Type B pancreatic cell (in vitro differentiated cells): ENCODE measurements at regions not wholly inside any gene's neighbourhood (a gene's known extent, or its start where the extent isn't known, plus 50 kb on each side); places are given as distances from the start of the nearest gene placed in this dataset.
"Not testable (repeated sequence)": the region's sequence is repeated elsewhere in the genome, so short reads cannot be mapped to it uniquely, and the experiment has no call there.

Experiments
- DNase-seq: peaks from one replicate; pipeline ENCODE4 v3.0.0; 2021; ENCODE audit warnings: mixed read lengths; ENCODE audit not compliant: unreplicated experiment; ENCODE audit errors: extremely low spot score
- H3K27ac Mint-ChIP-seq: 2 replicates; pipeline ENCODE4 v1.8.0; 2021; ENCODE audit warnings: mild to moderate bottlenecking, mixed read lengths
- H3K27me3 Mint-ChIP-seq: 2 replicates; pipeline ENCODE4 v1.8.0; 2021; ENCODE audit warnings: mixed read lengths
- H3K36me3 Mint-ChIP-seq: 2 replicates; pipeline ENCODE4 v1.8.0; 2021; ENCODE audit warnings: mixed read lengths
- H3K4me1 Mint-ChIP-seq: one replicate; pipeline ENCODE4 v1.8.0; 2021; ENCODE audit warnings: mixed read lengths; ENCODE audit not compliant: unreplicated experiment
- H3K4me3 Mint-ChIP-seq: 2 replicates; pipeline ENCODE4 v1.8.0; 2021; ENCODE audit warnings: mild to moderate bottlenecking, mixed read lengths
- H3K9me3 Mint-ChIP-seq: 2 replicates; pipeline ENCODE4 v1.8.0; 2021; ENCODE audit warnings: mixed read lengths
- CTCF ChIP-seq: fragments of 200-600 bp; sonication (generic); conservative IDR thresholded peaks from 2 replicates; pipeline ENCODE4 v1.5.0; 2021; ENCODE audit warnings: antibody characterized with exemption, mild to moderate bottlenecking

GRCh38 chr14:83977583-83977982 is 1552.4 kb upstream of the FLRT2 start:
- Mint-ChIP-seq H3K27ac (no peak overlapping the region), H3K4me1 (peaks cover 27% of the 10 kb centered on the region), H3K27me3 (no peaks in the 10 kb centered on the region), H3K36me3 (peaks cover 5% of the 10 kb centered on the region), H3K9me3 (peaks cover 11% of the 10 kb centered on the region), H3K4me3 (no peak overlapping the region)
- no peak for DNase-seq
- no peak for TF ChIP-seq CTCF

- peaks cover 11% of the 10 kb centered on the region for H3K9me3 Mint-ChIP-seq
Observed at GRCh38 chr14:83981676-83982258, 1548.2 kb upstream of the FLRT2 start.

GRCh38 chr14:83988275-83988674 is 1541.7 kb upstream of the FLRT2 start:
- TF ChIP-seq CTCF: no peak
- no peak overlapping the region for H3K4me3 Mint-ChIP-seq
- H3K27ac Mint-ChIP-seq: no peak overlapping the region
- H3K9me3 Mint-ChIP-seq: peaks cover 10% of the 10 kb centered on the region
- no peaks in the 10 kb centered on the region for H3K27me3 Mint-ChIP-seq
- DNase-seq: no peak
- H3K4me1 Mint-ChIP-seq: no peaks in the 10 kb centered on the region
- H3K36me3 Mint-ChIP-seq: no peaks in the 10 kb centered on the region

More at GRCh38 chr14:83981676-83982258, 1548.2 kb upstream of the FLRT2 start:
- not testable (repeated sequence) for DNase-seq, H3K4me3 Mint-ChIP-seq, H3K4me1 Mint-ChIP-seq, H3K36me3 Mint-ChIP-seq, H3K27me3 Mint-ChIP-seq, H3K27ac Mint-ChIP-seq

GRCh38 chr14:83991666-83992065 is 1538.3 kb upstream of the FLRT2 start:
- no peaks in the 10 kb centered on the region for H3K27me3 Mint-ChIP-seq
- no peak for DNase-seq

GRCh38 chr14:83992857-83993256 is 1537.1 kb upstream of the FLRT2 start:
- no peaks in the 10 kb centered on the region for H3K36me3 Mint-ChIP-seq
- H3K27ac Mint-ChIP-seq: no peak overlapping the region
- no peak for DNase-seq
- no peaks in the 10 kb centered on the region for H3K4me1 Mint-ChIP-seq
- TF ChIP-seq CTCF: no peak
- no peaks in the 10 kb centered on the region for H3K27me3 Mint-ChIP-seq
- no peak overlapping the region for H3K4me3 Mint-ChIP-seq
- peaks cover 10% of the 10 kb centered on the region for H3K9me3 Mint-ChIP-seq

More at GRCh38 chr14:83991666-83992065, 1538.3 kb upstream of the FLRT2 start:
- Mint-ChIP-seq H3K4me1 (no peaks in the 10 kb centered on the region), H3K27ac (no peak overlapping the region), H3K36me3 (no peaks in the 10 kb centered on the region), H3K4me3 (no peak overlapping the region), H3K9me3 (peaks cover 10% of the 10 kb centered on the region)
- no peak for TF ChIP-seq CTCF

GRCh38 chr14:83993545-83993944 is 1536.4 kb upstream of the FLRT2 start:
- no peaks in the 10 kb centered on the region for H3K27me3 Mint-ChIP-seq
- no peak overlapping the region for H3K27ac Mint-ChIP-seq
- no peaks in the 10 kb centered on the region for H3K36me3 Mint-ChIP-seq
- TF ChIP-seq CTCF: no peak
- no peak overlapping the region for H3K4me3 Mint-ChIP-seq
- no peaks in the 10 kb centered on the region for H3K4me1 Mint-ChIP-seq
- no peak for DNase-seq
- peaks cover 10% of the 10 kb centered on the region for H3K9me3 Mint-ChIP-seq
